ENCODE measurements at regions not wholly inside any gene's neighbourhood (a gene's known extent, or its start where the extent isn't known, plus 50 kb on each side); places are given as distances from the start of the nearest gene placed in this dataset.
A peak's percentile ranks its signal among the peaks of the same experiment; 100 is the strongest.

- no peak for DNase-seq (ENCODE audit: low read depth)
- H3K4me3 ChIP-seq (ENCODE audit: low read length), result no peak overlapping the region
- no peak for TF ChIP-seq CTCF (IDR thresholded peaks at IDR 0.05; ENCODE audit: insufficient read depth, low read depth, low read length, missing control alignments)
Observed at GRCh38 chr7:155215576-155216325, 81.9 kb upstream of the INSIG1 start.

- H3K4me3 ChIP-seq (ENCODE audit: low read length), result no peak overlapping the region
- DNase-seq (ENCODE audit: low read depth), result no peak
- TF ChIP-seq CTCF (IDR thresholded peaks at IDR 0.05; ENCODE audit: insufficient read depth, low read depth, low read length, missing control alignments), result no peak
Observed at GRCh38 chr7:155216475-155217272, 81.0 kb upstream of the INSIG1 start.

DNA sequence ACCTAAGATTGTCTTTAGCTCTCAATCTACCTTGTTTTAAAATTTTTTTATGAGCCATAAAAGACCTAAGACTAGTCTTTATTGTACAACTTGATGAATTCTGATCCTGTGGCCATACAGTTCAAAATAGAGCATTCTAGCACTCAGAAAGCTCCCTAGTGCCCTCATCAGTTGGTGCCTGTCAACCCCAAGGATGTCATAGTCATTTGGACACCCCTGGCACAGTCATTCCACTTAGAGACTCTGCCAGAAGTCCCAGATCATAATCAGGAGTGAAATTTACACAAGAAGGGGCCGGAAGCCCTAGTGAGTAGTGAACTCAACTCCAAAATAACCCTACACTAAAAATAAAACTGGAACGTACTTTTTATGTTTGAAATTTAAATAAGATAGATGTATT, 80.0 kb upstream of the INSIG1 start:
- no peak for TF ChIP-seq CTCF (IDR thresholded peaks at IDR 0.05; ENCODE audit: insufficient read depth, low read depth, low read length, missing control alignments)
- H3K4me3 ChIP-seq (ENCODE audit: low read length), result no peak overlapping the region
- DNase-seq (ENCODE audit: low read depth), result no peak

DNA sequence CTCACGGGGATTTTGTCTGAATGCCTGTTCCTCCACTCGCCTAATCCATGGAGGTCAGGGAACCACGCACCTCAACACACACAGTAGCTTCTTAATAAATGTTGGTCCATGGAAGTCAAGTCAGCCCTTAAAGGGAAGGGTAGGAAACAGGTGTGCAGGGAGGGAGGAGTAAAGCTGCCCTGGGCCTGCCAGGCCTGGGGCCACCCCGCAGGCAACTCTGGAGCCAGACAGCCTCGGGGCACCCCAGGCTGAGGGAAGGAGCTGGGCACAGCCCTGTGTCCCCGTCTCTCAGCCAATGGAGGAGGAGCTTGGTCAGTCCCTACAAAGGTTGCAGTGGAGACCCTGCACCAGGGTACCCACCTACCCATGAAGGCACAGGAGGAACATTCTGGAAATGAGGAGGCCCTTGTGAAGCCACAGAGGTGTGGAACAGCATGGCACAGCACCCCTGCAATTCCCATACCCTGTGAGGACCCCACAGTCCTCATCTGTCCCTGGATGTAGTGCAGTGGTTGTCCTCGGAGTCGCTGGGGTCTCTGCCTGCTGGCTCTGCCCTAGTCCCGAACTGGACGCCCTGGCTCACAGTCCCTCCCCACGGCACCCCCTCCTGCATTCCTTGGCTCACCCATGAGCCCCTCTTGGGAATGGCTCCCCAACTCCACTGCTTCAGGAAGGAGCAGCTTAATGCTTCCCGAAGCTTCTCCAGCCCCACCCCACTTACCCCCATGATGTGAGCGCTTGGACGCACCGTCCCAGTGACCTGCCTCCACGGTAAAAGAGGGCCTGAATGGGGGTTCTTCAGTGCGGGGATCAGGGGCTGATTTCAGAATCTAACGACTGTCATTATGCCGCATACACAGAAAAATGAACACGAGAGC, 79.2 kb upstream of the INSIG1 start:
- TF ChIP-seq CTCF (IDR thresholded peaks at IDR 0.05; ENCODE audit: insufficient read depth, low read depth, low read length, missing control alignments), result no peak
- H3K4me3 ChIP-seq (ENCODE audit: low read length), result no peak overlapping the region
- DNase-seq (ENCODE audit: low read depth), result no peak

- DNase-seq (ENCODE audit: low read depth), result no peak
- no peak for TF ChIP-seq CTCF (IDR thresholded peaks at IDR 0.05; ENCODE audit: insufficient read depth, low read depth, low read length, missing control alignments)
- no peak overlapping the region for H3K4me3 ChIP-seq (ENCODE audit: low read length)
Observed at GRCh38 chr7:155219154-155219531, 78.5 kb upstream of the INSIG1 start.

DNA sequence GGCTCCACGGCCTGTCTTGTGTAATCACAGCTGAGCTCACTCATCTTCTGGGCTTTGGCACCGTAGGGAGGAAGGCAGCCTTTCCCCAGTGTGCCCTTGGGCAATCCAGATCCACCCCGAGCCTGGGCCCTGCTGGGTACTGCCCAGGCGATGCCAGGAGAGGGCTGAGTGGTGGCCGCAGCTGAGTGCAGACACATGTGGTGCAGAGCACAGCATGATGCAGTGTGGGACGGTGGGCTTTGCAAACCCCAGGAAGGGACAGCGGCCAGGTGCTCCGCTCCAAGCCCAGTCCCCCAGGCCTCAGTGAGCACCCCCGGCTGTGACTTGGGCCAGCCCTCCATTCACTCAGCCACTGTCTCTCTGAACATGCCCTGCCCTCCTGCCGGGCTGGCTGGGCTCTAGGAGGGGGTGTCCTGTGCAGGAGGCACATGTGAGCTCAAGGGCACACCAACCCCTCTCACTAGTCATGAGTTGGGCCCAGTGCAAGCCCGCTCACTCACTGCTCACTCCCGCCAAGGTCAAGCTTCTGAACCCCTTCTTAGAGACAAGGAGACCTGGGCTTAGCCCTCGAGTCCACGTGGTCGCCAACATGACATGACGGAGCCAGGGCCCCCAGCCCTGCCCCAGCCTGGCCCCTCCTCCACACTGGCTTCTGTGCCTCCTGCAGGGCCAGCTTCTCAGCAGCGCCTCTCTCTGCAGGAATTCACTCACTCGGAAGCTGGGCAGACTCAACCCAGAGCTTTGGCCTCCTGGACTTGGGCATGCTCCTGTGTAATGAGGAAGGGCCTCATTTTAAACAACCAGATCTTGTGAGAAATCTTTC, 77.5 kb upstream of the INSIG1 start:
- no peak for TF ChIP-seq CTCF (IDR thresholded peaks at IDR 0.05; ENCODE audit: insufficient read depth, low read depth, low read length, missing control alignments)
- peak; percentile 28 for DNase-seq (ENCODE audit: low read depth)

More for the DNA sequence above, 77.5 kb upstream of the INSIG1 start:
- H3K4me3 ChIP-seq (ENCODE audit: low read length), result no peak overlapping the region
